LNCAP (cell line): ENCODE measurements at regions not wholly inside any gene's neighbourhood (a gene's known extent, or its start where the extent isn't known, plus 50 kb on each side); places are given as distances from the start of the nearest gene placed in this dataset.

ENCODE experiments used
- CTCF ChIP-seq: fragments of 450-650 bp; IDR thresholded peaks from 2 replicates; pipeline ENCODE4 v1.5.1; 2017; ENCODE audit warnings: mild to moderate bottlenecking

GRCh38 chr4:123480706-123481418, 84.3 kb downstream of the SPRY1 start:
- no peak for TF ChIP-seq CTCF

- TF ChIP-seq CTCF: no peak
Observed at GRCh38 chr4:123481717-123482116, 85.1 kb downstream of the SPRY1 start.

- TF ChIP-seq CTCF: no peak
Observed at GRCh38 chr4:123484291-123484926, 87.8 kb downstream of the SPRY1 start.

- TF ChIP-seq CTCF: no peak
Observed at GRCh38 chr4:123485601-123486000, 89.0 kb downstream of the SPRY1 start.

- no peak for TF ChIP-seq CTCF
Observed at GRCh38 chr4:123488916-123489315, 92.3 kb downstream of the SPRY1 start.

GRCh38 chr4:123495530-123495929, 98.9 kb downstream of the SPRY1 start:
- no peak for TF ChIP-seq CTCF

- TF ChIP-seq CTCF: no peak
Observed at GRCh38 chr4:123496421-123496820, 99.8 kb downstream of the SPRY1 start.

- no peak for TF ChIP-seq CTCF
Observed at GRCh38 chr4:123497340-123497739, 100.7 kb downstream of the SPRY1 start.
